ENCODE measurements at regions not wholly inside any gene's neighbourhood (a gene's known extent, or its start where the extent isn't known, plus 50 kb on each side); places are given as distances from the start of the nearest gene placed in this dataset.

GRCh38 chr1:181142096-181142958, 53.8 kb downstream of the IER5 start:
- H3K79me1 ChIP-seq (ENCODE audit: low read length), result no peaks in the 10 kb centered on the region
- H3K4me3 ChIP-seq (ENCODE audit: low read length), result no peak overlapping the region
- H4K8ac ChIP-seq (ENCODE audit: low read depth, low read length), result no peak overlapping the region
- H2BK120ac ChIP-seq (ENCODE audit: low read depth, low read length), result no peak overlapping the region
- no peak overlapping the region for H2BK15ac ChIP-seq (replicated peaks; ENCODE audit: low read depth)
- H3K4me1 ChIP-seq (ENCODE audit: control insufficient read depth, low read depth, low read length), result no peaks in the 10 kb centered on the region
- H2AK5ac ChIP-seq (ENCODE audit: low read length), result no peak overlapping the region
- peak; percentile 90 for DNase-seq
- peak overlapping the region; percentile 16 for H3K9ac ChIP-seq (ENCODE audit: low read length)
- H3K18ac ChIP-seq (ENCODE audit: low read length), result peak overlapping the region; percentile 35
- peak overlapping the region; percentile 45 for H3K56ac ChIP-seq (ENCODE audit: low read length)
- H3K4ac ChIP-seq (ENCODE audit: low read depth, low read length), result no peak overlapping the region
- WGBS (ENCODE audit: extremely low coverage, insufficient coverage, low lambda C conversion rate), result no CpG with 5 or more reads among the region's 24 CpGs
- H3K27me3 ChIP-seq (ENCODE audit: insufficient read depth, low read length, poor library complexity), result no peaks in the 10 kb centered on the region
- no peaks in the 10 kb centered on the region for H3K36me3 ChIP-seq (ENCODE audit: control insufficient read depth, insufficient read depth, low read length)
- no peak overlapping the region for H3K27ac ChIP-seq (ENCODE audit: low read depth, low read length)
- H4K5ac ChIP-seq (ENCODE audit: low read length), result no peak overlapping the region
- no peak overlapping the region for H3K23ac ChIP-seq (ENCODE audit: low read length)
- no peak overlapping the region for H2BK5ac ChIP-seq (ENCODE audit: low read length)
- H3K79me2 ChIP-seq (ENCODE audit: control insufficient read depth, insufficient read depth, low read length), result no peaks in the 10 kb centered on the region
- H3K4me2 ChIP-seq (ENCODE audit: low read length), result peak overlapping the region; percentile 4

- no peak overlapping the region for H2BK15ac ChIP-seq (replicated peaks; ENCODE audit: low read depth)
- no peaks in the 10 kb centered on the region for H3K27me3 ChIP-seq (ENCODE audit: insufficient read depth, low read length, poor library complexity)
- no peak overlapping the region for H3K56ac ChIP-seq (ENCODE audit: low read length)
- H3K79me1 ChIP-seq (ENCODE audit: low read length), result no peaks in the 10 kb centered on the region
- no peaks in the 10 kb centered on the region for H3K36me3 ChIP-seq (ENCODE audit: control insufficient read depth, insufficient read depth, low read length)
- H3K4me2 ChIP-seq (ENCODE audit: low read length), result no peak overlapping the region
- no peak overlapping the region for H3K4me3 ChIP-seq (ENCODE audit: low read length)
- no CpG with 5 or more reads among the region's 5 CpGs for WGBS (ENCODE audit: extremely low coverage, insufficient coverage, low lambda C conversion rate)
- H3K23ac ChIP-seq (ENCODE audit: low read length), result no peak overlapping the region
- H4K8ac ChIP-seq (ENCODE audit: low read depth, low read length), result no peak overlapping the region
- no peak for DNase-seq
- H3K4me1 ChIP-seq (ENCODE audit: control insufficient read depth, low read depth, low read length), result no peaks in the 10 kb centered on the region
- no peak overlapping the region for H3K27ac ChIP-seq (ENCODE audit: low read depth, low read length)
- no peak overlapping the region for H2BK120ac ChIP-seq (ENCODE audit: low read depth, low read length)
- H2BK5ac ChIP-seq (ENCODE audit: low read length), result no peak overlapping the region
- H3K4ac ChIP-seq (ENCODE audit: low read depth, low read length), result no peak overlapping the region
- H3K9ac ChIP-seq (ENCODE audit: low read length), result no peak overlapping the region
- no peak overlapping the region for H4K5ac ChIP-seq (ENCODE audit: low read length)
- H3K18ac ChIP-seq (ENCODE audit: low read length), result no peak overlapping the region
- no peaks in the 10 kb centered on the region for H3K79me2 ChIP-seq (ENCODE audit: control insufficient read depth, insufficient read depth, low read length)
- no peak overlapping the region for H2AK5ac ChIP-seq (ENCODE audit: low read length)
Observed at GRCh38 chr1:181143102-181143859, 54.8 kb downstream of the IER5 start.

- Histone ChIP-seq H3K4ac (ENCODE audit: low read depth, low read length) (no peak overlapping the region), H2BK120ac (ENCODE audit: low read depth, low read length) (no peak overlapping the region), H2BK15ac (replicated peaks; ENCODE audit: low read depth) (no peak overlapping the region), H3K4me3 (ENCODE audit: low read length) (no peak overlapping the region), H3K18ac (ENCODE audit: low read length) (no peak overlapping the region), H2BK5ac (ENCODE audit: low read length) (no peak overlapping the region), H3K56ac (ENCODE audit: low read length) (no peak overlapping the region), H3K4me1 (ENCODE audit: control insufficient read depth, low read depth, low read length) (no peaks in the 10 kb centered on the region), H3K27ac (ENCODE audit: low read depth, low read length) (no peak overlapping the region), H3K9ac (ENCODE audit: low read length) (no peak overlapping the region), H3K79me2 (ENCODE audit: control insufficient read depth, insufficient read depth, low read length) (no peaks in the 10 kb centered on the region), H3K79me1 (ENCODE audit: low read length) (no peaks in the 10 kb centered on the region), H3K36me3 (ENCODE audit: control insufficient read depth, insufficient read depth, low read length) (no peaks in the 10 kb centered on the region), H2AK5ac (ENCODE audit: low read length) (no peak overlapping the region), H3K27me3 (ENCODE audit: insufficient read depth, low read length, poor library complexity) (no peaks in the 10 kb centered on the region), H3K4me2 (ENCODE audit: low read length) (no peak overlapping the region), H4K5ac (ENCODE audit: low read length) (no peak overlapping the region), H3K23ac (ENCODE audit: low read length) (no peak overlapping the region), H4K8ac (ENCODE audit: low read depth, low read length) (no peak overlapping the region)
- DNase-seq, result no peak
- WGBS (ENCODE audit: extremely low coverage, insufficient coverage, low lambda C conversion rate), result no CpG with 5 or more reads among the region's 3 CpGs
Observed at GRCh38 chr1:181144238-181144637, 55.7 kb downstream of the IER5 start.

- H3K9ac ChIP-seq (ENCODE audit: low read length), result no peak overlapping the region
- no peak overlapping the region for H2AK5ac ChIP-seq (ENCODE audit: low read length)
- H4K5ac ChIP-seq (ENCODE audit: low read length), result no peak overlapping the region
- H3K4ac ChIP-seq (ENCODE audit: low read depth, low read length), result no peak overlapping the region
- no CpG with 5 or more reads among the region's 3 CpGs for WGBS (ENCODE audit: extremely low coverage, insufficient coverage, low lambda C conversion rate)
- no peak for DNase-seq
- no peak overlapping the region for H3K27ac ChIP-seq (ENCODE audit: low read depth, low read length)
- no peak overlapping the region for H4K8ac ChIP-seq (ENCODE audit: low read depth, low read length)
- peaks cover 2% of the 10 kb centered on the region for H3K4me1 ChIP-seq (ENCODE audit: control insufficient read depth, low read depth, low read length)
- no peak overlapping the region for H3K18ac ChIP-seq (ENCODE audit: low read length)
- no peaks in the 10 kb centered on the region for H3K79me2 ChIP-seq (ENCODE audit: control insufficient read depth, insufficient read depth, low read length)
- H3K4me2 ChIP-seq (ENCODE audit: low read length), result no peak overlapping the region
- H3K4me3 ChIP-seq (ENCODE audit: low read length), result no peak overlapping the region
- H3K36me3 ChIP-seq (ENCODE audit: control insufficient read depth, insufficient read depth, low read length), result no peaks in the 10 kb centered on the region
- no peaks in the 10 kb centered on the region for H3K27me3 ChIP-seq (ENCODE audit: insufficient read depth, low read length, poor library complexity)
- no peak overlapping the region for H2BK5ac ChIP-seq (ENCODE audit: low read length)
- no peak overlapping the region for H3K56ac ChIP-seq (ENCODE audit: low read length)
- no peak overlapping the region for H2BK120ac ChIP-seq (ENCODE audit: low read depth, low read length)
- no peak overlapping the region for H3K23ac ChIP-seq (ENCODE audit: low read length)
- H2BK15ac ChIP-seq (replicated peaks; ENCODE audit: low read depth), result no peak overlapping the region
- no peaks in the 10 kb centered on the region for H3K79me1 ChIP-seq (ENCODE audit: low read length)
Observed at GRCh38 chr1:181148636-181149035, 60.1 kb downstream of the IER5 start.

- no peak overlapping the region for H3K9ac ChIP-seq (ENCODE audit: low read length)
- no peak for DNase-seq
- H2BK120ac ChIP-seq (ENCODE audit: low read depth, low read length), result no peak overlapping the region
- H3K4ac ChIP-seq (ENCODE audit: low read depth, low read length), result no peak overlapping the region
- no peak overlapping the region for H2BK5ac ChIP-seq (ENCODE audit: low read length)
- peak overlapping the region; percentile 19 for H3K56ac ChIP-seq (ENCODE audit: low read length)
- no peaks in the 10 kb centered on the region for H3K36me3 ChIP-seq (ENCODE audit: control insufficient read depth, insufficient read depth, low read length)
- no CpG with 5 or more reads among the region's 10 CpGs for whole genome bisulfite sequencing (ENCODE audit: extremely low coverage, insufficient coverage, low lambda C conversion rate)
- no peak overlapping the region for H3K4me3 ChIP-seq (ENCODE audit: low read length)
- no peak overlapping the region for H2AK5ac ChIP-seq (ENCODE audit: low read length)
- H3K79me2 ChIP-seq (ENCODE audit: control insufficient read depth, insufficient read depth, low read length), result no peaks in the 10 kb centered on the region
- H4K5ac ChIP-seq (ENCODE audit: low read length), result no peak overlapping the region
- H3K27ac ChIP-seq (ENCODE audit: low read depth, low read length), result no peak overlapping the region
- H3K23ac ChIP-seq (ENCODE audit: low read length), result no peak overlapping the region
- no peak overlapping the region for H3K18ac ChIP-seq (ENCODE audit: low read length)
- H2BK15ac ChIP-seq (replicated peaks; ENCODE audit: low read depth), result no peak overlapping the region
- no peak overlapping the region for H4K8ac ChIP-seq (ENCODE audit: low read depth, low read length)
- no peak overlapping the region for H3K4me2 ChIP-seq (ENCODE audit: low read length)
- H3K79me1 ChIP-seq (ENCODE audit: low read length), result no peaks in the 10 kb centered on the region
- H3K27me3 ChIP-seq (ENCODE audit: insufficient read depth, low read length, poor library complexity), result no peaks in the 10 kb centered on the region
- peaks cover 2% of the 10 kb centered on the region for H3K4me1 ChIP-seq (ENCODE audit: control insufficient read depth, low read depth, low read length)
Observed at GRCh38 chr1:181149326-181150125, 61.0 kb downstream of the IER5 start.

Data from mesendoderm (in vitro differentiated cells).